Hindlimb muscle (tissue), 1 donor: ENCODE measurements at regions not wholly inside any gene's neighbourhood (a gene's known extent, or its start where the extent isn't known, plus 50 kb on each side); places are given as distances from the start of the nearest gene placed in this dataset.
"Not testable (repeated sequence)": the region's sequence is repeated elsewhere in the genome, so short reads cannot be mapped to it uniquely, and the experiment has no call there.

Experiments used
- DNase-seq: peaks from one replicate; pipeline ENCODE4 v3.0.0-alpha.2; 2013

GRCh38 chr3:125917020-125917549 is 51.9 kb upstream of the ROPN1B start:
- DNase-seq: peak; percentile 11

GRCh38 chr3:125918024-125918423 is 51.0 kb upstream of the ROPN1B start:
- not testable (repeated sequence) for DNase-seq

GRCh38 chr3:125918451-125918850 is 50.5 kb upstream of the ROPN1B start:
- DNase-seq: not testable (repeated sequence)

GRCh38 chr3:125918866-125919265 is 50.1 kb upstream of the ROPN1B start:
- DNase-seq: not testable (repeated sequence)
